GM12878 (cell line): ENCODE measurements at regions not wholly inside any gene's neighbourhood (a gene's known extent, or its start where the extent isn't known, plus 50 kb on each side); places are given as distances from the start of the nearest gene placed in this dataset.

Experiments used
- ATAC-seq: fragments of 200-7000 bp; cut with Tn5 transposase; 3 replicates; pipeline ENCODE4 v1.9.1; 2020; ENCODE audit warnings: mild to moderate bottlenecking, moderate library complexity
- BruUV-seq: library from RNA; stranded (reverse); fragments of 400-500 nt; replicated peaks from 2 replicates; lab custom pipeline; 2021; lab: Mats Ljungman, UMichigan
- CTCF ChIA-PET: fragments of 300-600 bp; sonication (Branson Sonifier 250); formaldehyde crosslinking; extraction: SDS; loops from one replicate; lab custom pipeline; 2021; ENCODE audit warnings: inconsistent platforms; lab: Yijun Ruan, JAX
- POLR2A ChIA-PET: fragments of 350-600 bp; formaldehyde crosslinking; extraction: SDS; loops from one replicate; lab custom pipeline; 2021; ENCODE audit warnings: inconsistent platforms; lab: Charles Lee
- RAD21 ChIA-PET: fragments of 300-600 bp; sonication (Branson Sonifier 250); formaldehyde crosslinking; loops from one replicate; lab custom pipeline; 2023; ENCODE audit warnings: antibody characterized with exemption; ENCODE audit not compliant: unreplicated experiment; lab: Charles Lee
- SMC1A ChIA-PET: fragments of 300-600 bp; sonication (Branson Sonifier 250); formaldehyde crosslinking; loops from one replicate; lab custom pipeline; 2023; ENCODE audit not compliant: unreplicated experiment, uncharacterized antibody; lab: Charles Lee
- DNase-seq: peaks from one replicate; pipeline ENCODE4 v3.0.0-alpha.2; 2011; ENCODE audit warnings: low read depth, low spot score
- FAIRE-seq: peaks from 3 replicates; lab custom pipeline; 2011; peaks lifted over from hg19 to GRCh38; lab: Jason Lieb, UNC
- H2AFZ ChIP-seq: 2 replicates; pipeline ENCODE4 v1.6.0; 2011; ENCODE audit warnings: low read depth, low read length, control low read depth; ENCODE audit not compliant: control insufficient read depth
- H3K27ac ChIP-seq: 2 replicates; pipeline ENCODE4 v1.5.1; 2011; ENCODE audit warnings: control low read depth; ENCODE audit not compliant: control insufficient read depth, insufficient read depth
- H3K27me3 ChIP-seq, 2 experiments: replicated peaks in 1 of 2; 2 replicates each; pipeline versions ENCODE4 v1.6.0 to v1.6.1; 2011; ENCODE audit warnings: low read length in 1 of 2; ENCODE audit not compliant: control insufficient read depth in 2 of 2, insufficient read depth in 2 of 2
- H3K36me3 ChIP-seq, 2 experiments: 2 replicates each; pipeline ENCODE4 v1.5.1; 2011; ENCODE audit warnings: low read length in 1 of 2; ENCODE audit not compliant: control insufficient read depth in 2 of 2, insufficient read depth in 2 of 2
- H3K4me1 ChIP-seq: 2 replicates; pipeline ENCODE4 v1.6.1; 2011; ENCODE audit warnings: mild to moderate bottlenecking, low read length, moderate library complexity, mixed read lengths; ENCODE audit not compliant: control insufficient read depth, insufficient read depth
- H3K4me2 ChIP-seq: 2 replicates; pipeline ENCODE4 v1.6.0; 2011; ENCODE audit warnings: control low read depth; ENCODE audit not compliant: control insufficient read depth, insufficient read depth
- H3K4me3 ChIP-seq: fragments of 200-600 bp; sonication (generic); 2 replicates; pipeline ENCODE4 v1.5.1; 2016
- H3K79me2 ChIP-seq: 2 replicates; pipeline ENCODE4 v1.6.0; 2011; ENCODE audit warnings: low read length; ENCODE audit not compliant: control insufficient read depth, insufficient read depth
- H3K9ac ChIP-seq: 2 replicates; pipeline ENCODE4 v1.8.0; 2011; ENCODE audit warnings: low read length, control low read depth, mixed read lengths; ENCODE audit not compliant: control insufficient read depth, insufficient read depth
- H3K9me3 ChIP-seq: replicated peaks from 3 replicates; pipeline ENCODE4 v1.5.1; 2011; ENCODE audit warnings: mild to moderate bottlenecking, low read length; ENCODE audit not compliant: control insufficient read depth, insufficient read depth
- H4K20me1 ChIP-seq: 2 replicates; pipeline ENCODE4 v1.6.0; 2011; ENCODE audit not compliant: control insufficient read depth, insufficient read depth
- HDGF ChIP-seq: fragments of 450-650 bp; IDR thresholded peaks from 2 replicates; pipeline ENCODE4 v1.6.1; 2016; ENCODE audit warnings: antibody characterized with exemption
- HSF1 ChIP-seq: fragments of 150-350 bp; IDR thresholded peaks from 2 replicates; pipeline ENCODE4 v1.6.1; 2014; ENCODE audit warnings: mild to moderate bottlenecking, low read depth, low read length
- MYC ChIP-seq: IDR thresholded peaks from 2 replicates; pipeline ENCODE4 v1.6.1; 2011; ENCODE audit warnings: mild to moderate bottlenecking, low read length, moderate library complexity, inconsistent platforms; ENCODE audit not compliant: insufficient read depth, insufficient replicate concordance, insufficient read length, severe bottlenecking
- WGBS: methylation state at CpG from one replicate; pipeline ENCODE4 v1.1.6; 2016; ENCODE audit warnings: low lambda C conversion rate; ENCODE audit not compliant: insufficient replicate concordance, insufficient coverage; ENCODE audit errors: missing lambda C conversion rate; 5-methylcytosine and 5-hydroxymethylcytosine counted together
- in situ Hi-C: fragments of 300-500 bp; cut with MboI; formaldehyde crosslinking; loops from 9 replicates; pipeline ENCODE4 v1.14.3; 2018; ENCODE audit warnings: mixed read lengths
- intact Hi-C: fragments of 100-400 bp; cut with micrococcal nuclease; formaldehyde crosslinking; loops from one replicate; pipeline ENCODE4 v1.14.2; 2022; ENCODE audit not compliant: unreplicated experiment

GRCh38 chr3:127354761-127355160 is 66.9 kb upstream of the PRR20G start:
- TF ChIP-seq HDGF = no peak
- no peak for TF ChIP-seq MYC
- ChIA-PET RAD21 (no interaction called here), SMC1A (interaction anchor here (1.0 kb wide), 1 partner anchor 10 kb away, joined by 3 read pairs; no protein-coding TSS in a partner anchor)

DNA sequence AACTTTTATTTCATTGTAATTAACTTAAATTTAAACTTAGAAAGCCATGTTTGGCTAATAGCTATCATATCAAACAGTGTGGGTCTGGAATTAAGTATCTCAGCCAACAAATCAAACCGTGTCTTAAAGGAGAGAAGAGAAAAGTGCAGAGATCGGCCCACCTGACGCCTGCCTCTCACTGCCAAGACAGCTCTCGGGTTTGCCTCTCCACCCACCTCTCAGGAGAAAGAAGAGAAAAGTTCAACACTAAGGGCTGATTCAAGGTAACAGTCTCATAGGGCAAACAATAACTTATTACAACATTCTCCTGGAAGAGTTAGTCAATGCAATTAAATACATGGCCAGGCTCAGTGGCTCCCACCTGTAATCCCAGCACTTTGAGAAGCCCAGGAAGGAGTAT is 64.8 kb upstream of the PRR20G start:
- Histone ChIP-seq H4K20me1 (no peaks in the 10 kb centered on the region), H3K4me2 (no peak overlapping the region), H3K9me3 (peaks cover 7% of the 10 kb centered on the region; the same call in 2 of the 3 replicates), H3K36me3 (no peaks in the 10 kb centered on the region), H2AFZ (no peak overlapping the region), H3K9ac (no peak overlapping the region), H3K27me3 (no peaks in the 10 kb centered on the region; a peak in 1 of 4 replicates), H3K4me3 (no peak overlapping the region), H3K79me2 (no peaks in the 10 kb centered on the region), H3K27ac (no peak overlapping the region), H3K4me1 (no peaks in the 10 kb centered on the region)
- ChIA-PET CTCF (no interaction called here), RAD21 (no interaction called here), POLR2A (no interaction called here), SMC1A (no interaction called here)
- in situ Hi-C loops = no loop called here
- BruUV-seq = no TSS peak
- 23% methylated on average over 4 of the region's 4 CpGs for WGBS
- FAIRE-seq = no peak
- intact Hi-C loops = no loop called here
- TF ChIP-seq HSF1 = no peak
- DNase-seq = no peak
- ATAC-seq = no peak

More at GRCh38 chr3:127354761-127355160, 66.9 kb upstream of the PRR20G start:
- ChIA-PET POLR2A (no interaction called here), CTCF (no interaction called here)
- no peak overlapping the region for H2AFZ ChIP-seq
- H3K9ac ChIP-seq = no peak overlapping the region
- H3K79me2 ChIP-seq = no peaks in the 10 kb centered on the region
- 43% methylated on average over 3 of the region's 3 CpGs for WGBS
- peaks cover 7% of the 10 kb centered on the region; the same call in 2 of the 3 replicates for H3K9me3 ChIP-seq
- no peaks in the 10 kb centered on the region; a peak in 1 of 4 replicates for H3K27me3 ChIP-seq
- no peaks in the 10 kb centered on the region for H3K4me1 ChIP-seq
- in situ Hi-C loops = no loop called here
- no peak overlapping the region for H3K27ac ChIP-seq
- BruUV-seq = no TSS peak
- intact Hi-C loops = no loop called here
- ATAC-seq (no peak), DNase-seq (no peak), FAIRE-seq (no peak)
- no peak overlapping the region for H3K4me3 ChIP-seq
- no peaks in the 10 kb centered on the region for H4K20me1 ChIP-seq
- H3K4me2 ChIP-seq = no peak overlapping the region
- no peaks in the 10 kb centered on the region for H3K36me3 ChIP-seq
